ENCODE measurements at regions not wholly inside any gene's neighbourhood (a gene's known extent, or its start where the extent isn't known, plus 50 kb on each side); places are given as distances from the start of the nearest gene placed in this dataset.

DNA sequence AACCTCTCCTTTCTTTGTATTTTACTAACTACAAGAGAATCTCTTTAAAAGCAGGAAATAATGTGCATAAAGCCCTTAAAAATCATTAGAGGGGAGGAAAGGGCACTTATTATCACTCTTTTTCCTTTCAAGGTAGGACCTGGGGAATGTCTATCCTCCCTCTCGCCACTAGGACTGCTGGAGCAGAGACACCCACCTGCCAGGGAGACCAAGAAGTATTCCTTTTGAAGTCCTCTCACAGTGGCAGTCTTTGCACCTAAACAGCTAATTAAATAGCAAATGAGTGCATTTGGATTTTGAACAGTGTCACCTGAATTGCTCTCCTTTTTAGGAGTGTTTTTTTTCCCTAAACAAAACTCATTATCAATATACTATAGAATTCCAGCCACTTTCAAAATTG lies 874.1 kb downstream of the ZPLD1 start:
- H3K36me3 ChIP-seq (ENCODE audit: control insufficient read depth, insufficient read depth, low read length) = no peaks in the 10 kb centered on the region
- no CpG with 5 or more reads among the region's 1 CpG for WGBS (ENCODE audit: insufficient coverage, low lambda C conversion rate)
- H3K27me3 ChIP-seq (ENCODE audit: control insufficient read depth, insufficient read depth, low read length) = no peaks in the 10 kb centered on the region
- H3K27ac ChIP-seq (ENCODE audit: low read length) = no peak overlapping the region
- H3K9me3 ChIP-seq (ENCODE audit: control insufficient read depth, low read depth, low read length) = no peaks in the 10 kb centered on the region
- no peak for DNase-seq
- no peaks in the 10 kb centered on the region for H3K4me1 ChIP-seq (ENCODE audit: control insufficient read depth, insufficient read depth, low read length)
- H3K4me3 ChIP-seq (ENCODE audit: low read length) = no peak overlapping the region

DNA sequence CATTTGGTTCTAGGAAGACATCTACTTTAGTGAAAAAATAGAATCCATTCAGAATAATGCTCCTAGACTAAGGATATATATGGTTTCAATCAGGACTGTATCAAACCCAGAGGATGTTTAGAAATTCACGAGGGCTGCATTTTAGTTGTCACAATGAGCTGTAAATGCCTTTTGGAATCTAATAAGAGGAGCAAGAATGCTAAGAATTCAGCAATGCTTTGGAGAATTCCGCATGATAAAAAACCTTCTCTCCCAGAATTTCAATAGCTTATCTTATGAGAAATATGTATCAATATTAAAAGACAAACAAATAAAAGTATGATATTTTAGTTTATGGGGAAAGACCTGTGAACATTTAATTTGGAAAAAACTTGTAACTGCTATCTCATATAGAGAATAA lies 885.1 kb downstream of the ZPLD1 start:
- no peak for DNase-seq
- Histone ChIP-seq H3K36me3 (ENCODE audit: control insufficient read depth, insufficient read depth, low read length) (no peaks in the 10 kb centered on the region), H3K4me1 (ENCODE audit: control insufficient read depth, insufficient read depth, low read length) (no peaks in the 10 kb centered on the region), H3K4me3 (ENCODE audit: low read length) (no peak overlapping the region), H3K27ac (ENCODE audit: low read length) (no peak overlapping the region), H3K27me3 (ENCODE audit: control insufficient read depth, insufficient read depth, low read length) (no peaks in the 10 kb centered on the region), H3K9me3 (ENCODE audit: control insufficient read depth, low read depth, low read length) (no peaks in the 10 kb centered on the region)
- 43% methylated on average over 2 of the region's 2 CpGs for WGBS (ENCODE audit: insufficient coverage, low lambda C conversion rate)

DNA sequence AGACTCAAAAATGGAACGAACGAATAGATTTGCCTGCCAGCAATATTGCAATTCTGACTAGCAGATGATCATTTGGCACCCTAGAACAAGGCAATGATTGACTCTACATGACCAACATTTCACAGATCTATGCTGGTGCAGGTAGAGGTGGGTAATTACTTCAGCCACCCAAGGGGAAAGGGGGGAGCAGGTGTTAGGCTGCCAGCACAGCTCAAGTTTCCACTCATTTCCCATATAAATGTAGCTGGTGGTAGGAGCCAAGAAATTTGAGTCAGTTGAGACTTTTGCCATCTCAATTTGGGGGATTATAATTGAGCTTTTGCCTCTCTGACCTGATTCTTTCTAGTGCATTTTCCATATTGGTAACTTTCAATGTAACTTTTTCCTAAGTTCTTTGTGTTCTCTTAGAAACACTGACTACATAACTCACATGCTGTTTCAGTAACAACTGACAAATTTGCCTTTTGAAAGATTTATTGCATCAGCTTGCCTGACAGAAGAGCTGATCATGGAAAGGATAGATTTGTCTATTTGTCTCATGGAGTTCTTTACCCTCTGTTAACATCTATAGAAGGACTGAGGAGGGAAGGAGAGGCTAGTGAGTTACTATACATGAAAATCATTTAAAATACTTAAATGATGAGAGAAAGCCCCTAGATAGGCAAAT lies 902.5 kb downstream of the ZPLD1 start:
- Histone ChIP-seq H3K4me3 (ENCODE audit: low read length) (no peak overlapping the region), H3K27ac (ENCODE audit: low read length) (no peak overlapping the region), H3K9me3 (ENCODE audit: control insufficient read depth, low read depth, low read length) (no peaks in the 10 kb centered on the region), H3K27me3 (ENCODE audit: control insufficient read depth, insufficient read depth, low read length) (no peaks in the 10 kb centered on the region), H3K4me1 (ENCODE audit: control insufficient read depth, insufficient read depth, low read length) (no peaks in the 10 kb centered on the region), H3K36me3 (ENCODE audit: control insufficient read depth, insufficient read depth, low read length) (no peaks in the 10 kb centered on the region)
- DNase-seq = no peak
- WGBS (ENCODE audit: insufficient coverage, low lambda C conversion rate) = no CpG with 5 or more reads among the region's 2 CpGs

DNA sequence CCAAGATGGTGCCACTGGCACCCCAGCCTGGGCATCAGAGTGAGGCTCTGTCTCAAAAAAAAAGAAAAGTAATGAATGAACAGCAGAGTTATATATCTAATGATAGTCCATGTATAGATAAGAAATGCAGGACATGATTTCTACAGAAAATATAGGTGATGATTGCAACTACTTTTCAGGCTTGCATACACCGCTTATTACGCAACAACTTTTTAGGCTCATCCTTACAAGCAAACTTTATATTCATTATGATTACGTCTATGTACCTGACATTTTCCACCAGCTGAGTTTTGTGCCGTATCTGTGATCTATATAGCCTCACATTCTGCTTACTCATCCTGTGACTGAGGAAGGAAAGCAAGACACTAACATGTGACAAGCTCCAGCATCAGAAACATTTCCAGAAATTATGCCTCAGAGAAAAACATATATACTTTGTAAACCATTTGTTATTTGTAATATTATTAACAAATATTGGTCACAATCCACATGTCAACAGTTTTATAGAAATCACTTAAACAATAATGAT lies 906.3 kb downstream of the ZPLD1 start:
- 90% methylated on average over 2 of the region's 4 CpGs for WGBS (ENCODE audit: insufficient coverage, low lambda C conversion rate)
- no peak overlapping the region for H3K4me3 ChIP-seq (ENCODE audit: low read length)
- no peaks in the 10 kb centered on the region for H3K27me3 ChIP-seq (ENCODE audit: control insufficient read depth, insufficient read depth, low read length)
- no peak overlapping the region for H3K27ac ChIP-seq (ENCODE audit: low read length)
- DNase-seq = no peak
- H3K36me3 ChIP-seq (ENCODE audit: control insufficient read depth, insufficient read depth, low read length) = no peaks in the 10 kb centered on the region
- H3K4me1 ChIP-seq (ENCODE audit: control insufficient read depth, insufficient read depth, low read length) = no peaks in the 10 kb centered on the region
- no peaks in the 10 kb centered on the region for H3K9me3 ChIP-seq (ENCODE audit: control insufficient read depth, low read depth, low read length)

DNA sequence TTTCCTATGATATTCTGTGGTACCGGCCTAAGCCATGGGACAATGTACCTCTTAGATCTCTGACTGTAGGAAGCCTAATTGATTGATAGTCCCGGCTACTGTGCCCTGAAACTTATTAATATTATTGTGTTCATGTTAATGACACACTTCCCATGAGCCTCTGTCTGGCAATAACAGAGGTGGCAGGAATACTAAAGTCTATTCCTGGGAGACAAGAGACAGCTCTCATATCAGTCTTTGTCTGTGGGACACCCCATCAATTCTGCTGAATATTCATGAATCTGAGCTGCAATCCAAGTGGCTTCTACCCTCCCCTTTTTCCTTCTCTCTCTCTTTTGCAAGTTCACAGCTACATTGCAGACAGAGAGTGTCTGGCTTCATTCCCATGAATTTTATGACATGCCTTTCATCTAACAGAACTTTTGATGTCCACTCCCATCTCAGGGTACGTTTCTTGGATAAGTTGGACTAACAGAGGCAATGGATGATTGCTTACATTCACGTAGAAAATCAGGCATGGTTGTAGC lies 907.5 kb downstream of the ZPLD1 start:
- DNase-seq = no peak
- H3K36me3 ChIP-seq (ENCODE audit: control insufficient read depth, insufficient read depth, low read length) = no peaks in the 10 kb centered on the region
- 80% methylated on average over 1 of the region's 4 CpGs for WGBS (ENCODE audit: insufficient coverage, low lambda C conversion rate)

DNA sequence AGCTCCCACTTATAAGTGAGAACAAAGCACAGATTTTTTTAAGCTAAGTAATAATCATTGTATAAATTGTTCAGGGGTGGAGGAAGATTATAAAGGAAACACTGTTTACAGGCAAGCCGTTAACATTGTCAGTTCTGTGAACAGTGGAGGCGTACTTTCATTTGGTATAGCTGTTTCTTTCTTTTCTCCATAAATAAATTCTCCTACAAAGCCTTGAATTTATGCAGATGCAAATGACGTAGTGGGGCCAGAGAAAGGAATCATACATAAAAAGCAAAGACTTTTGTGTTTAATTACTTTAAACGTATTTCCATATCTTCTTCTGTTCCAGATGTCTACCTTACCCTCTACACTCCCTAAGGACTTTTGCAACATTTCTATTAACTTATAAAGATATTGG lies 914.9 kb downstream of the ZPLD1 start:
- H3K9me3 ChIP-seq (ENCODE audit: control insufficient read depth, low read depth, low read length) = no peaks in the 10 kb centered on the region
- no peaks in the 10 kb centered on the region for H3K4me1 ChIP-seq (ENCODE audit: control insufficient read depth, insufficient read depth, low read length)
- no peaks in the 10 kb centered on the region for H3K27me3 ChIP-seq (ENCODE audit: control insufficient read depth, insufficient read depth, low read length)
- no peak for DNase-seq
- no peaks in the 10 kb centered on the region for H3K36me3 ChIP-seq (ENCODE audit: control insufficient read depth, insufficient read depth, low read length)
- no peak overlapping the region for H3K4me3 ChIP-seq (ENCODE audit: low read length)
- 76% methylated on average over 4 of the region's 4 CpGs for WGBS (ENCODE audit: insufficient coverage, low lambda C conversion rate)
- no peak overlapping the region for H3K27ac ChIP-seq (ENCODE audit: low read length)

More for the DNA sequence above, 907.5 kb downstream of the ZPLD1 start:
- no peaks in the 10 kb centered on the region for H3K27me3 ChIP-seq (ENCODE audit: control insufficient read depth, insufficient read depth, low read length)
- H3K4me3 ChIP-seq (ENCODE audit: low read length) = no peak overlapping the region
- H3K27ac ChIP-seq (ENCODE audit: low read length) = no peak overlapping the region
- no peaks in the 10 kb centered on the region for H3K4me1 ChIP-seq (ENCODE audit: control insufficient read depth, insufficient read depth, low read length)
- H3K9me3 ChIP-seq (ENCODE audit: control insufficient read depth, low read depth, low read length) = no peaks in the 10 kb centered on the region

DNA sequence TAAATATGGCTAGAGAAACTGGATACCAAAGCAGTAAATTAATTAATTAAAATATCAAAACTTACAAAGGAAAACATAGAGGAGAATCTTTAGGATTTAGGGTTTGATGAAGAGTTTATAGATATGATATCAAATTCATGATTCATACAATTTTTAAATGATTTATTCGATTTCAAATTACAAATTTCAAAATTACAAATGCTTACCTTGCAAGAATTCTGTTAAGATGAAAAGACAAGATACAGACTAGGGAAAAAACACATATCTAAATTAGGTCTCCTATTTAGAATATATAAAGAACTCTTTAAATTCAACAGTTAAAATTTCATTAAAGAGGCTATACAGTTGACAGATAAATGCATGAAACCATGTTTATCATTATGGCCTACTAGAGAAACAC lies 930.7 kb downstream of the ZPLD1 start:
- H3K27ac ChIP-seq (ENCODE audit: low read length) = no peak overlapping the region
- no peaks in the 10 kb centered on the region for H3K4me1 ChIP-seq (ENCODE audit: control insufficient read depth, insufficient read depth, low read length)
- no peaks in the 10 kb centered on the region for H3K36me3 ChIP-seq (ENCODE audit: control insufficient read depth, insufficient read depth, low read length)
- no peak for DNase-seq
- H3K9me3 ChIP-seq (ENCODE audit: control insufficient read depth, low read depth, low read length) = no peaks in the 10 kb centered on the region
- WGBS (ENCODE audit: insufficient coverage, low lambda C conversion rate) = 40% methylated on average over 1 of the region's 1 CpG
- no peak overlapping the region for H3K4me3 ChIP-seq (ENCODE audit: low read length)
- H3K27me3 ChIP-seq (ENCODE audit: control insufficient read depth, insufficient read depth, low read length) = no peaks in the 10 kb centered on the region

DNA sequence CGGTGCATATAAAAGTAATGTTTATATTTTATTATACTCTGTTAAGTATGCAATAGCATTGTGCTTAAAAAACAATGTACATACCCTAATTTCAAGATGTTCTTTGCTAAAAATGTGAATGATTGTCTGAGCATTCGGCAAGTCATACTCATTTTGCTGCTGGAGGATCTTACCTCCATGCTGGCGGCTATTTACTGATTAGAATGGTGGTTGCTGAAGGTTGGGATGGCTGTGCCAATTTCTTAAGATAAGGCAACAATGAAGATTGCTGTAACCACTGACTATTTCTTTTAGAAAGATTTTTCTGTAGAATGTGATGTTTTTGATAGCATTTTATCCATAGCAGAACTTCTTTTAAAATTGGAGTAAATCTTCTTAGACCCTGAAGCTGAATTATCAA lies 932.7 kb downstream of the ZPLD1 start:
- Histone ChIP-seq H3K27me3 (ENCODE audit: control insufficient read depth, insufficient read depth, low read length) (no peaks in the 10 kb centered on the region), H3K9me3 (ENCODE audit: control insufficient read depth, low read depth, low read length) (no peaks in the 10 kb centered on the region), H3K36me3 (ENCODE audit: control insufficient read depth, insufficient read depth, low read length) (no peaks in the 10 kb centered on the region), H3K4me1 (ENCODE audit: control insufficient read depth, insufficient read depth, low read length) (no peaks in the 10 kb centered on the region), H3K27ac (ENCODE audit: low read length) (no peak overlapping the region), H3K4me3 (ENCODE audit: low read length) (no peak overlapping the region)
- DNase-seq = no peak
- 95% methylated on average over 2 of the region's 3 CpGs for WGBS (ENCODE audit: insufficient coverage, low lambda C conversion rate)

DNA sequence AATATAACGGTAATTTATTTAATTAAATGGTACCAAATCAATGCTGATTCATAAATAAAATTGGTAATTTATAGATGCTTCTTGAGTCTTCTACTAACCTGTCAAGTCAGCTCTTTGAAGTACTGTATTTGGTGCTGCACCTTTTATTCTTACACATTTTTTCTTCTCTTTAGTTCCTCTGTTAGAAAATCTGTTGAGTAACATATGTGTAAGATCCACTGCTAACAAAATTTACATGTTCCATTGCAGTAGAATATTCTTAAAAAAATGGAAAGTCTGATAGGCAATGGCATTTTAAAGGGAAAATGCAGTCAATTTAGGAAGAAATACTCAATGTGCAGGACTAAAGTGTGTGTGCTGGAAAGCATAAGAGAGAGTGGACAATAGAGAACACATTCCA lies 936.6 kb downstream of the ZPLD1 start:
- 100% methylated on average over 1 of the region's 1 CpG for WGBS (ENCODE audit: insufficient coverage, low lambda C conversion rate)
- Histone ChIP-seq H3K9me3 (ENCODE audit: control insufficient read depth, low read depth, low read length) (no peaks in the 10 kb centered on the region), H3K4me1 (ENCODE audit: control insufficient read depth, insufficient read depth, low read length) (no peaks in the 10 kb centered on the region), H3K27me3 (ENCODE audit: control insufficient read depth, insufficient read depth, low read length) (no peaks in the 10 kb centered on the region), H3K27ac (ENCODE audit: low read length) (no peak overlapping the region), H3K36me3 (ENCODE audit: control insufficient read depth, insufficient read depth, low read length) (no peaks in the 10 kb centered on the region), H3K4me3 (ENCODE audit: low read length) (no peak overlapping the region)
- no peak for DNase-seq

DNA sequence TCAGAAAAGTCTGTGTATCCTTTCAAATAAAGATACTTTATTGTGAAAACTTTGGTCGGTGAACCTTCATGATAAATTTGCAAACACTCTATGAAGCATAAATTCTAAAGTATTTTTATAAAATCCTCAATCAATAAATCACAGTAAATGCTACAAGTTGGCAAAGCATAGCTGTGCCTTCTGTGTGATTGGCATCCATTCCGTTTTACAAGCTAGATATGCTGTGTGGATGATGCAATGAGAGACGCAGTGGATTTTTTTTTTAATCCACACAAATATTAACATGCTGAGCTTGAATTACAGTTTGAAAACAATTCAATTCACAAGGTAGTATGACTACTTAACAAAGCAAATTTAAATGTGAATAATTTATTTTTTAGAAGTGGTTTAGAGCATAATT lies 937.2 kb downstream of the ZPLD1 start:
- WGBS (ENCODE audit: insufficient coverage, low lambda C conversion rate) = no CpG with 5 or more reads among the region's 3 CpGs
- no peak for DNase-seq
- Histone ChIP-seq H3K4me1 (ENCODE audit: control insufficient read depth, insufficient read depth, low read length) (no peaks in the 10 kb centered on the region), H3K27ac (ENCODE audit: low read length) (no peak overlapping the region), H3K4me3 (ENCODE audit: low read length) (no peak overlapping the region), H3K9me3 (ENCODE audit: control insufficient read depth, low read depth, low read length) (no peaks in the 10 kb centered on the region), H3K36me3 (ENCODE audit: control insufficient read depth, insufficient read depth, low read length) (no peaks in the 10 kb centered on the region), H3K27me3 (ENCODE audit: control insufficient read depth, insufficient read depth, low read length) (no peaks in the 10 kb centered on the region)

DNA sequence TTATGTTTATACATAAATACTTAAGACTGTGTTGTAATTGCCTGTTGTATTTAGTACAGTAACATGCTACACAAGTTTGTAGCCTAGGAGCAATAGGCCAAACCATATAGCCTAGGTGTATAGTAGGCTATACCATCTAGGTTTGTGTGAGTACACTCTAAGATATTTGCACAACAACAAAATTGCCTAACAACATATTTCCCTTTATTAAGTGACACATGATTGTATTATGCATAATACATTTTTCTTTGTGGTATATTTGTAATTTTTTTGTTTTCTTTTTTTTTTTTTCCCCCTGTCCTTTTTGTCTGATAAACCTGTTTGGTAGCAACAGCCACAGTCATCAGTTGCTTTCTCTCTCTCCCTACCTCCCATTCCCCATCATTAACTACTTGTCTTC lies 945.6 kb downstream of the ZPLD1 start:
- no peak overlapping the region for H3K4me3 ChIP-seq (ENCODE audit: low read length)
- H3K9me3 ChIP-seq (ENCODE audit: control insufficient read depth, low read depth, low read length) = no peaks in the 10 kb centered on the region
- no peaks in the 10 kb centered on the region for H3K27me3 ChIP-seq (ENCODE audit: control insufficient read depth, insufficient read depth, low read length)
- no peak for DNase-seq
- no peaks in the 10 kb centered on the region for H3K36me3 ChIP-seq (ENCODE audit: control insufficient read depth, insufficient read depth, low read length)
- no peak overlapping the region for H3K27ac ChIP-seq (ENCODE audit: low read length)
- no peaks in the 10 kb centered on the region for H3K4me1 ChIP-seq (ENCODE audit: control insufficient read depth, insufficient read depth, low read length)
